SU-DHL-6 (cell line): ENCODE measurements at regions not wholly inside any gene's neighbourhood (a gene's known extent, or its start where the extent isn't known, plus 50 kb on each side); places are given as distances from the start of the nearest gene placed in this dataset.

ENCODE experiments used
- H2AFZ ChIP-seq: fragments of 200-600 bp; sonication (generic); 2 replicates; pipeline ENCODE4 v1.6.1; 2014; ENCODE audit warnings: low read depth, mild to moderate bottlenecking, moderate library complexity, mixed read lengths, antibody characterized with exemption, low read length; ENCODE audit not compliant: severe bottlenecking
- H3F3A ChIP-seq: fragments of 200-600 bp; shearing (Covaris generic); 2 replicates; pipeline ENCODE4 v1.6.0; 2016; ENCODE audit warnings: antibody characterized with exemption, mild to moderate bottlenecking; ENCODE audit not compliant: insufficient read depth
- H3K27ac ChIP-seq: fragments of 200-600 bp; sonication (generic); 2 replicates; pipeline ENCODE4 v1.5.1; 2016; ENCODE audit warnings: low read depth, mild to moderate bottlenecking, low read length, moderate library complexity, mixed read lengths
- H3K27me3 ChIP-seq: fragments of 200-600 bp; sonication (generic), shearing (Covaris generic); 2 replicates; pipeline ENCODE4 v1.6.0; 2014; ENCODE audit warnings: mild to moderate bottlenecking, low read length
- H3K36me3 ChIP-seq: fragments of 200-600 bp; sonication (generic); 2 replicates; pipeline ENCODE4 v1.6.1; 2014; ENCODE audit warnings: mild to moderate bottlenecking, low read length, mixed read lengths
- H3K4me2 ChIP-seq: fragments of 300-600, 200-600 bp; shearing (Covaris generic), sonication (generic); 2 replicates; pipeline ENCODE4 v1.6.0; 2014; ENCODE audit warnings: low read length, low read depth, mild to moderate bottlenecking; ENCODE audit not compliant: poor library complexity, severe bottlenecking
- H3K4me3 ChIP-seq: fragments of 200-600 bp; sonication (generic); 2 replicates; pipeline ENCODE4 v1.5.1; 2014; ENCODE audit warnings: antibody characterized with exemption, low read length, mild to moderate bottlenecking, mixed read lengths; ENCODE audit not compliant: insufficient read depth, poor library complexity, severe bottlenecking
- H3K79me2 ChIP-seq: fragments of 200-600 bp; sonication (generic); 2 replicates; pipeline ENCODE4 v1.6.1; 2014; ENCODE audit warnings: mild to moderate bottlenecking, low read length, moderate library complexity; ENCODE audit not compliant: insufficient read depth
- H3K9ac ChIP-seq: fragments of 200-600 bp; sonication (generic); 2 replicates; pipeline ENCODE4 v1.7.0; 2014; ENCODE audit warnings: mild to moderate bottlenecking, low read length
- H3K9me2 ChIP-seq: fragments of 200-600 bp; sonication (generic); replicated peaks from 2 replicates; pipeline ENCODE4 v1.6.1; 2014; ENCODE audit warnings: low read length; ENCODE audit not compliant: insufficient read depth
- H3K9me3 ChIP-seq: fragments of 200-600 bp; sonication (generic); 2 replicates; pipeline ENCODE4 v1.6.1; 2014; ENCODE audit warnings: low read length, mixed read lengths; ENCODE audit not compliant: insufficient read depth
- H4K20me1 ChIP-seq: fragments of 200-600 bp; sonication (generic); 2 replicates; pipeline ENCODE4 v1.6.1; 2014; ENCODE audit warnings: low read depth, mild to moderate bottlenecking, antibody characterized with exemption, low read length, moderate library complexity, mixed read lengths
- CTCF ChIP-seq: fragments of 200-600 bp; sonication (generic); IDR thresholded peaks from one replicate; pipeline ENCODE4 v1.5.1; 2017; ENCODE audit warnings: antibody characterized with exemption, mild to moderate bottlenecking, low read length, moderate library complexity; ENCODE audit not compliant: insufficient read depth, poor library complexity, severe bottlenecking
- EZH2phosphoT487 ChIP-seq: fragments of 200-600 bp; sonication (generic), shearing (Covaris generic); conservative IDR thresholded peaks from 2 replicates; pipeline ENCODE4 v1.6.1; 2018; ENCODE audit warnings: mild to moderate bottlenecking, antibody characterized with exemption, low read length, moderate library complexity, mixed read lengths

- no peak overlapping the region for H3K4me3 ChIP-seq
- no peaks in the 10 kb centered on the region for H3K9me2 ChIP-seq
- H3K79me2 ChIP-seq = no peaks in the 10 kb centered on the region
- H3K27me3 ChIP-seq = no peaks in the 10 kb centered on the region
- no peaks in the 10 kb centered on the region for H3K36me3 ChIP-seq
- H3K9ac ChIP-seq = no peak overlapping the region
- no peaks in the 10 kb centered on the region for H4K20me1 ChIP-seq
- H2AFZ ChIP-seq = peak overlapping the region; percentile 88
- no peaks in the 10 kb centered on the region for H3F3A ChIP-seq
- H3K9me3 ChIP-seq = no peaks in the 10 kb centered on the region
- H3K27ac ChIP-seq = no peak overlapping the region
- no peak for TF ChIP-seq EZH2phosphoT487
- TF ChIP-seq CTCF = no peak
- H3K4me2 ChIP-seq = no peak overlapping the region
These were observed 95.0 kb upstream of the CALM2 start for GRCh38 chr2:47271054-47272000.

- TF ChIP-seq EZH2phosphoT487 (no peak), CTCF (no peak)
- H3K36me3 ChIP-seq = no peaks in the 10 kb centered on the region
- H3K27me3 ChIP-seq = no peaks in the 10 kb centered on the region
- no peaks in the 10 kb centered on the region for H3K9me3 ChIP-seq
- no peak overlapping the region for H3K27ac ChIP-seq
- no peaks in the 10 kb centered on the region for H3K79me2 ChIP-seq
- no peak overlapping the region for H3K4me3 ChIP-seq
- H3K4me2 ChIP-seq = no peak overlapping the region
- no peak overlapping the region for H3K9ac ChIP-seq
- H4K20me1 ChIP-seq = no peaks in the 10 kb centered on the region
- H3F3A ChIP-seq = no peaks in the 10 kb centered on the region
- no peaks in the 10 kb centered on the region for H3K9me2 ChIP-seq
- H2AFZ ChIP-seq = no peak overlapping the region
These were observed 94.1 kb upstream of the CALM2 start for GRCh38 chr2:47270421-47270820.

DNA sequence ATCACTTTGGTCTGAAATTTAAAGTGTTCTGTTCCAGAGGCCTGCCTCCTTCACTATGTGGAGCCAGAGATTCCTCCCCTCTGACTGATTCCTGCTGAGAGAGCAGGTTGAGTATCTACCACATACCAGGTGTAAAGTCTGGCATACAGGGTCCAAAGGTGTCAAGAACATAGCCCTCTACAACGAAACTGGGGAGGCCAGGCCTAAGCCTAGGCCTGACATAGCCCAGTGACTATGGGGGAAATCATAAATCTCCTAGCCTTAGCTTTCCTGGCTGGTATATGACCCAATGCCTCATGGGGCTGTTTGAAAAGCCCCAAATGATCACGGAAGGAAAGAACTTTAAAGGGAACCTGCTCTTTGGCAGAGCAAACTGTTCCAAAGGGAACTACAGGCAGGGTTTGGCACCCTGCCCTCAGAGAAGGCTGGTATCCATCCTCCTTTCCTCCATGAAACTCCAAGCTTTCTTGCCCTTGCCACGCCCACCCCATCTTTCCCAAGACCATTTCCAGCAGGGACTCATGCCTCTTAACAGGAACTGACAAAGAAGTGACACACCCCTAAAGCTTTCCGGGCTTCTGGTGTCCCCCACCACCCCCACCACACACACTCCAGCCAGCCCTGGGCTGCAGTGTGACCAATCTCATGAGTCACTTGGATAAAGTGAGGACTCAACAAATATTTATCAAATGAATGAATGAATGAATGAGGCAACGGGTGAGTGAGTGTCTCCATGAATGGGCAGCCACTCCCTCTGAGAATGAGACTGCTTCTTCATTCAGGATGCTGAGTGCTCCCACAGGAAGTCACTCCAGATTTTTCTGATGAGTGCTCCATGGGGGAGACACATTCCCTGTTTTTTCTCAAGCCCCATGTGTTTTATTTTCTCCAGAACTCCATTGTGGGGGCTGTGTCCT, 93.3 kb upstream of the CALM2 start:
- Histone ChIP-seq H3K4me2 (no peak overlapping the region), H3K4me3 (no peak overlapping the region), H3K27me3 (no peaks in the 10 kb centered on the region), H3K9me3 (no peaks in the 10 kb centered on the region), H3K9ac (no peak overlapping the region), H3K79me2 (no peaks in the 10 kb centered on the region), H3K36me3 (no peaks in the 10 kb centered on the region), H3K9me2 (no peaks in the 10 kb centered on the region), H3K27ac (no peak overlapping the region), H4K20me1 (no peaks in the 10 kb centered on the region), H2AFZ (no peak overlapping the region), H3F3A (no peaks in the 10 kb centered on the region)
- TF ChIP-seq CTCF = no peak
- no peak for TF ChIP-seq EZH2phosphoT487
